GM13976 (cell line): ENCODE measurements at regions not wholly inside any gene's neighbourhood (a gene's known extent, or its start where the extent isn't known, plus 50 kb on each side); places are given as distances from the start of the nearest gene placed in this dataset.
"Not testable (repeated sequence)": the region's sequence is repeated elsewhere in the genome, so short reads cannot be mapped to it uniquely, and the experiment has no call there.

Experiments
- DNase-seq: peaks from one replicate; pipeline ENCODE4 v3.0.0; 2012; ENCODE audit warnings: low spot score
- in situ Hi-C: fragments of 300-500 bp; cut with MboI; formaldehyde crosslinking; loops from one replicate; pipeline ENCODE4 v1.12.0; 2022; ENCODE audit warnings: low sequenced_read_pairs, mixed read lengths, inconsistent platforms; ENCODE audit not compliant: unreplicated experiment
- TF ChIP-seq, protein P1 (sequence below): IDR thresholded peaks from 2 replicates; pipeline ENCODE4 v1.5.1; 2012; ENCODE audit warnings: borderline replicate concordance, mild to moderate bottlenecking; ENCODE audit not compliant: insufficient read depth; ENCODE audit errors: extremely low read depth, missing control alignments, control extremely low read depth

DNA sequence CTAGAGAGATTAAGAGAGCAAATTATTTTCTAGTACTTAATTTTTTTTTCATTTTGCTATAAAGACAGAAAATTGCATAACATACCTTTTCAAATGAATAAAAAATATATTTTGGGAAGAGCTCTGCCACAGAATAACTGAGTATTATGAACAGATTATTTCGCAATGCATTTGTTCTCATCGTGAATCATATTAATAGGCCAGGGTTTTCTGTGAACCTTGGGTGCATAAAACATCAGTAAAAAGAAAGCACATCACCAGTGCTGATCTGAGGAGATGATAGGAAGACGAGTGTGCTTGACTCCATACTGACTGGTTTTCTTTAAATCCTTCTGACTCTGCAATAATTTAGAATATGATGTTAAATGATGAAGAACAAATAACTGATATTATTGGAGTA, 409.1 kb downstream of the CPS1 start:
- TF ChIP-seq, protein P1, sequence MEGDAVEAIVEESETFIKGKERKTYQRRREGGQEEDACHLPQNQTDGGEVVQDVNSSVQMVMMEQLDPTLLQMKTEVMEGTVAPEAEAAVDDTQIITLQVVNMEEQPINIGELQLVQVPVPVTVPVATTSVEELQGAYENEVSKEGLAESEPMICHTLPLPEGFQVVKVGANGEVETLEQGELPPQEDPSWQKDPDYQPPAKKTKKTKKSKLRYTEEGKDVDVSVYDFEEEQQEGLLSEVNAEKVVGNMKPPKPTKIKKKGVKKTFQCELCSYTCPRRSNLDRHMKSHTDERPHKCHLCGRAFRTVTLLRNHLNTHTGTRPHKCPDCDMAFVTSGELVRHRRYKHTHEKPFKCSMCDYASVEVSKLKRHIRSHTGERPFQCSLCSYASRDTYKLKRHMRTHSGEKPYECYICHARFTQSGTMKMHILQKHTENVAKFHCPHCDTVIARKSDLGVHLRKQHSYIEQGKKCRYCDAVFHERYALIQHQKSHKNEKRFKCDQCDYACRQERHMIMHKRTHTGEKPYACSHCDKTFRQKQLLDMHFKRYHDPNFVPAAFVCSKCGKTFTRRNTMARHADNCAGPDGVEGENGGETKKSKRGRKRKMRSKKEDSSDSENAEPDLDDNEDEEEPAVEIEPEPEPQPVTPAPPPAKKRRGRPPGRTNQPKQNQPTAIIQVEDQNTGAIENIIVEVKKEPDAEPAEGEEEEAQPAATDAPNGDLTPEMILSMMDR: no peak
- DNase-seq: no peak
- in situ Hi-C loops: no loop called here

DNA sequence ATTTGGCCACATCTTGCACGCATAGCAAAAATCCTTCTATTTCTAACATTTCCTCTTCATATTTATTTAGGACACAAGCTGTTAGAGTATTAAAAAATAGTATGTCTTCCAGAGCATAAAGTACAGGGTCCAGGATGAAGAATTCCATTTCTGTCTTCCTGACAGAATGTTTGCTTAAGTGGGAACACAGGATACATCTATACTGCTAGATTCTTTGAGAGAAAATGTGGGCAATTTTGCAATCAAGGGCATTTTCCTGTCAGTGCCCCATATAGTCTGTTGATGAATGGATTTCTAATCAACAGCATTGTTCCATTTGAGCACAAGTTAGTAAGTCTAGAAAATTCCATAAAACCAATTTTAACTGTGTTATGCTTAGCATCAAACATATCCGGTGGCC, 409.9 kb downstream of the CPS1 start:
- in situ Hi-C loops: no loop called here
- DNase-seq: no peak
- TF ChIP-seq, protein P1: no peak

DNA sequence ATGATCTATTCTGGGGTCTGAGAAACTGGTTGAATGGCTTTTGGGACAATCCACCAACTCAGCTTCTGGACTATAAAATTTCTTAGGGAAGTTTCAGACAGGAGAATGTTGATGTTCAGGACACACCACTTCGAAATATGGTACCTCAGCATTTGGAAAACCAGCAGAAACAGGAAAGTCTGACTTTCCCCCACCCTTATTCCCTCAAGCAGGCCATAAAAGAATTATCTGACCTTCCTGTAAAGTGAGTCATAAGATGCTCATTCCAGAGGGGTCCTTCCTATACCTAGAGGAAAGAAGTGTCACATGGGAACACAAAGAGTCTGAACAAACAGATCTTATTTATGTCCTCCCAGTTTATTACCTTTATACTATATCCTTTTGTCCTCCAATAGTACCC, 415.0 kb downstream of the CPS1 start:
- in situ Hi-C loops: no loop called here
- no peak for DNase-seq
- TF ChIP-seq, protein P1: no peak

DNA sequence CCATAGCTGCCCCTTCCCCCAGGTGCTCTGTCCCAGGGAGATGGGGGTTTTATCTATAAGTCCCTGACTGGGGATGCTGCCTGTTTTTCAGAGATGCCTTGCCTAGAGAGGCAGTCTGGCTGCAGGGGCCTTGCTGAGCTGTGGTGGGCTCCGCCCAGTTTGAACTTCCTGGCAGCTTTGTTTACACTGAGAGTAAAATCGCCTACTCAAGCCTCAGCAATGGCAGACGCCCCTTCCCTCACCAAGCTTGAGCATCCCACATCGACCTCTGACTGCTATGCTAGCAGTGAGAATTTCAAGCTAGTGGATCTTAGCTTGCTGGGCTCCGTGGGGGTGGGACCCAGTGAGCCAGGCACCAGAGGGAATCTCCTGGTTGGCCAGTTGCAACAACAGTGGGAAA, 430.4 kb downstream of the CPS1 start:
- DNase-seq, in situ Hi-C loops: not testable (repeated sequence)

DNA sequence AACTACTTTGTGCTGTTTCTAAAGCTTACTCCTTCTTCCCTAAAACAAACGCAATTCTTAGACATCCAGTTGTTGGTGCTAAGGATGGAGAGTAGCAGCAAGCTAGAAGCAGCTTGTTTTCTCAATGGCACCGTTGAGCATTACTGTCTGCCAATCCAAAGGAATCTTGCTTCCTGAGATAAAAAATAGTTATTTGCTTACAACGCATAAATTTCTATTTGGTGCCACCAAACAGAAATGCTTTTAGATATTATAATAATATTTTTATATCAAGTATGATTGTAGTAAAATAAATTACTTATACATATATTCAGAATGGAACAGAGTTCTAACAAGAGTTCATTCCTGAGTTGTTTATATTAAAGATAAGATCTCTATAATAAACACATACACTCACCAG, 434.7 kb downstream of the CPS1 start:
- TF ChIP-seq, protein P1: no peak
- in situ Hi-C loops: no loop called here
- no peak for DNase-seq

DNA sequence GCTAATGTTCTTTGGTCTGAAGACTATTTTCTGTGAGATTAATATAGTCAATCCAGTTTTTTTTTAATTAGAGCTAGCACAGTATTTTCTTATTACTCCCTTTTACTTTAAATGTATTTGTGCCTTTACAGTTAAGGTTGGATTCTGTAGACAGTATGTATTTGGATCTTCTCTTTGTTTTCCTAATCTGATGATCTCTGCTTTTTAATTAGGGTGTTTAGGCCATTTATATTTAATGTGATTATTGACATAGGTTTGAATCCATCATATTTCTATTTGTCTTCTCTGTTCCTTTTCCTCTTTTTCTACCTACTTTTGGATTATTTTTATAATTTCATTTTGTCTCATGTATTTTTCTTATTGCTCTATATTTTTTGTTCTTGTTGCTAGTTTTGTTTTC, 437.7 kb downstream of the CPS1 start:
- DNase-seq: no peak
- TF ChIP-seq, protein P1: no peak
- in situ Hi-C loops: no loop called here

DNA sequence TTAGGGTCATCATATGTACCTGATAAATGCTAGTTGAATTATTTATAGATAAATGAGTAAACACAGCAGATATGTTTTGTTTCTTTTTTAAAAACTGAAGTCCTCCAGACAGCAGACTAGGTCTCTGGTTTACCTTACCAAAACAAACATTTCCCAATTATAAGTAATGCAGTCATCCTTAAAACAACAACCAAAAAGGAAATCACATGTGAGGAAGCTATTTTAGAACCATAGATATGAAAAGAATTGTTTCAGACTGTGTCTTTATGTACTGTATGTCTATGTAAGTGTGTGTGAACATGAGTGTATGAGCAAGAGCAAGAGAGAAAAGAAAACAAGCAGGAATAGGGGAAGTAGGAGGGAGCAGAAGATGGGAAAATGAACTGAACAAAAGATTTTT, 441.0 kb downstream of the CPS1 start:
- in situ Hi-C loops: no loop called here
- TF ChIP-seq, protein P1: no peak
- no peak for DNase-seq
